ENCODE measurements at regions not wholly inside any gene's neighbourhood (a gene's known extent, or its start where the extent isn't known, plus 50 kb on each side); places are given as distances from the start of the nearest gene placed in this dataset.

- H2BK15ac ChIP-seq (ENCODE audit: low read length): no peak overlapping the region
- no peak overlapping the region for H4K5ac ChIP-seq (ENCODE audit: insufficient read length, low read depth, low read length)
- no peak overlapping the region for H2BK120ac ChIP-seq (replicated peaks; ENCODE audit: low read depth, low read length)
- no peak overlapping the region for H3K27ac ChIP-seq (ENCODE audit: low read depth, low read length)
- H3K4ac ChIP-seq (replicated peaks; ENCODE audit: insufficient read length, low read depth, low read length): no peak overlapping the region
- no peak overlapping the region for H4K91ac ChIP-seq (replicated peaks; ENCODE audit: insufficient read length, low read length)
- no peak overlapping the region for H4K8ac ChIP-seq (ENCODE audit: extremely low read depth, insufficient read depth, low read length)
- H2AK5ac ChIP-seq (ENCODE audit: low read depth, low read length): no peak overlapping the region
- no peak overlapping the region for H3K18ac ChIP-seq (ENCODE audit: extremely low read depth, low read length)
- H4K20me1 ChIP-seq (replicated peaks in 1 of 2; ENCODE audit: control insufficient read depth in 1 of 2, insufficient read depth in 2 of 2, low read length in 2 of 2): no peaks in the 10 kb centered on the region
- no peaks in the 10 kb centered on the region for H3K27me3 ChIP-seq (replicated peaks in 1 of 4; ENCODE audit: control insufficient read depth in 3 of 4, extremely low read depth in 1 of 4, insufficient read depth in 3 of 4, low read length in 3 of 4)
- H3K14ac ChIP-seq (ENCODE audit: insufficient read length): no peak overlapping the region
- no peaks in the 10 kb centered on the region for H3K23me2 ChIP-seq (ENCODE audit: low read depth, low read length)
- H3K56ac ChIP-seq (replicated peaks; ENCODE audit: insufficient read length, low read depth, low read length): no peak overlapping the region
- H3K4me3 ChIP-seq (ENCODE audit: extremely low read depth in 1 of 4, insufficient read depth in 2 of 4, low read depth in 3 of 4, low read length in 4 of 4): no peak overlapping the region
- H3K79me2 ChIP-seq (ENCODE audit: control insufficient read depth in 1 of 2, insufficient read depth in 2 of 2, low read length in 2 of 2): no peaks in the 10 kb centered on the region
- no peak overlapping the region for H2BK12ac ChIP-seq (ENCODE audit: low read depth, low read length)
- FAIRE-seq (no peak), DNase-seq (ENCODE audit: low read depth in 1 of 2, low spot score in 2 of 2) (no peak)
- CTCF ChIA-PET (ENCODE audit: partially characterized antibody): interaction anchor here (1.4 kb wide), 1 partner anchor 393 kb away, joined by 4 read pairs; no protein-coding TSS in a partner anchor
- H3K9ac ChIP-seq (replicated peaks in 1 of 4; ENCODE audit: extremely low read depth in 1 of 4, low read depth in 3 of 4, low read length in 3 of 4): no peak overlapping the region
- WGBS, 2 experiments (ENCODE audit: extremely low coverage in 1 of 2, insufficient coverage in 1 of 2, insufficient read length in 1 of 2, insufficient replicate concordance in 2 of 2, low coverage in 1 of 2, low lambda C conversion rate in 2 of 2, missing lambda C conversion rate in 1 of 2): 92% methylated on average over 4 of the region's 4 CpGs; no CpG with 5 or more reads in 1 of the 2 experiments
- H3K4me2 ChIP-seq (ENCODE audit: insufficient read depth in 1 of 2, low read depth in 2 of 2, low read length in 2 of 2): no peak overlapping the region
- no peaks in the 10 kb centered on the region for H3K4me1 ChIP-seq (replicated peaks in 1 of 4; ENCODE audit: control insufficient read depth in 3 of 4, insufficient read depth in 4 of 4, low read length in 3 of 4)
- TF ChIP-seq HDAC2 (IDR thresholded peaks at IDR 0.05; ENCODE audit: borderline replicate concordance in 1 of 2, low read depth in 2 of 2, low read length in 2 of 2) (no peak), SP4 (IDR thresholded peaks at IDR 0.05; ENCODE audit: low read length) (no peak), EZH2 (IDR thresholded peaks at IDR 0.05; ENCODE audit: low read depth, low read length, severe bottlenecking) (no peak)
- no peak overlapping the region for H2BK20ac ChIP-seq (ENCODE audit: low read length)
- POLR2A ChIA-PET (ENCODE audit: partially characterized antibody): no interaction called here
- no peak overlapping the region for H3K23ac ChIP-seq (ENCODE audit: insufficient read length)
- no peak overlapping the region for H2AFZ ChIP-seq (ENCODE audit: low read length)
- no peaks in the 10 kb centered on the region for H3K79me1 ChIP-seq (ENCODE audit: low read depth, low read length)
- no peaks in the 10 kb centered on the region; a peak in 1 of 8 replicates for H3K36me3 ChIP-seq (ENCODE audit: control insufficient read depth in 2 of 4, insufficient read depth in 4 of 4, low read length in 3 of 4)
- no peak overlapping the region for H2BK5ac ChIP-seq (ENCODE audit: low read depth, low read length)
- no peaks in the 10 kb centered on the region for H3K9me3 ChIP-seq (ENCODE audit: insufficient read depth in 2 of 2, low read depth in 1 of 2, low read length in 1 of 2)
These were observed 264.2 kb downstream of the SAMD5 start for GRCh38 chr6:147772724-147773123.

All from H1 (cell line).